Stimulated activated naive CD8-positive, alpha-beta T cell treated with anti-CD3 and anti-CD28 coated beads, Interleukin-15, Interleukin-2, amounts not matched to agents 100 ng/mL and 50 ng/mL, for 24 hours (primary cell): ENCODE measurements at regions not wholly inside any gene's neighbourhood (a gene's known extent, or its start where the extent isn't known, plus 50 kb on each side); places are given as distances from the start of the nearest gene placed in this dataset.
"Not testable (repeated sequence)": the region's sequence is repeated elsewhere in the genome, so short reads cannot be mapped to it uniquely, and the experiment has no call there.

Source experiments
- H3K27ac Mint-ChIP-seq: one replicate; pipeline ENCODE4 v1.8.0; 2021; ENCODE audit warnings: mild to moderate bottlenecking, mixed read lengths
- H3K27me3 Mint-ChIP-seq: one replicate; pipeline ENCODE4 v1.8.0; 2021; ENCODE audit warnings: mixed read lengths
- H3K36me3 Mint-ChIP-seq: one replicate; pipeline ENCODE4 v1.8.0; 2021; ENCODE audit warnings: low read depth, mixed read lengths
- H3K4me1 Mint-ChIP-seq: one replicate; pipeline ENCODE4 v1.8.0; 2021; ENCODE audit warnings: low read depth, mixed read lengths
- H3K4me3 Mint-ChIP-seq: one replicate; pipeline ENCODE4 v1.8.0; 2021; ENCODE audit warnings: mild to moderate bottlenecking, mixed read lengths
- H3K9me3 Mint-ChIP-seq: one replicate; pipeline ENCODE4 v1.8.0; 2021; ENCODE audit warnings: mixed read lengths

DNA sequence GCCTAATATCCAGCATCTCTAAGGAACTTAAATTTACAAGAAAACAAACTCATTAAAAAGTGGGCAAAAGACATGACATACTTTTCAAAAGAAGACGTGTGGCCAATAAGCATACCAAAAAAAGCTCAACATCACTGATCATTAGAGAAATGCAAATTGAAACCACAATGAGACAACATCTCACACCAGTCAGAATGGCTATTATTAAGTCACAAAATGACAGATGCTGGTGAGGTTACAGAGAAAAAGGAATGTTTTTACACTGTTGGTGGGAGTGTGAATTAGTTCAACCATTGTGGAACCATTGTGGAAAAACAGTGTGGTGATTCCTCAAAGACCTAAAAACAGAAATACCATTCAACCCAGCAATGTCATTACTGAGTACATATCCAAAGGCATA lies 83.5 kb upstream of the RBMS1 start:
- H3K9me3 Mint-ChIP-seq, H3K4me3 Mint-ChIP-seq, H3K27ac Mint-ChIP-seq, H3K36me3 Mint-ChIP-seq, H3K27me3 Mint-ChIP-seq, H3K4me1 Mint-ChIP-seq: not testable (repeated sequence)

DNA sequence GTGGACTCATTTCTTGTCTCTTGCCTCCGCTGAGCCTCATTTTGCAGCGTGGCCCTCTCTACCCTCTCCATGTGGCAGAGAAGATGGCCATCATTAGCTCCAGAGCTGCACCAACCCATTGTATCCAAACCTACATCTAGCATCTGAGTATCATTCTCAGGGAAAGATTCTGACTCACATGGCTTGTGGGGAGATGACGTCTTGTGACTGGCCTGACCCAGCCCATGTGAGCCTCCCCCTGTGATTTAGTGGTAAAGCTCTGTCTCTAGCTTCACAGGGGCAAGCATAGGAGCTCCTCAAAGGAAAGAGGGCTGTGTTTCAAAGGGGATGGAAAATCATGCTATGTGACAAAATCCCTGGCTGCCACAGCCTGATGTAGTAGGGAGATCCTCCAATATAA lies 87.4 kb upstream of the RBMS1 start:
- Mint-ChIP-seq H3K4me1 (no peaks in the 10 kb centered on the region), H3K27ac (no peak overlapping the region), H3K4me3 (no peak overlapping the region), H3K27me3 (no peaks in the 10 kb centered on the region), H3K36me3 (no peaks in the 10 kb centered on the region), H3K9me3 (peaks cover 5% of the 10 kb centered on the region)

DNA sequence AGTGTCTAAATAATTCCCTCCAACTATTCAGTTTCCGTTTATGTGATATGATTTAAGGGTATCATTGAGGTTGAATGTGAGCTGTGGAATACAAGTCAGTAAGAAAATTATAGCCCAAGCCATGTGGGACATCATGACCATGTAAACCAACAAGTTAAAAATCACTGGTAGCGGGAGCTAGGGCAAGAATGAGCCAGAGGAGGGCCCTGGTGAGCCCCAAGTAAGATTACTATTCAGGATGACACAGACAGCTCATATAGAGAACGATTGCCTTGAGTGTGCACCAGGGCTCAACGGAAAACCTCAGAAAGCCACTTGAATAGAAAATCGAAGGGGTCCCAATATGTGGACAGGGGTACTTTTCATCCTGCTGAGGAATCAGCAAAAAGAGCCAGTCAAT lies 87.8 kb upstream of the RBMS1 start:
- H3K27ac Mint-ChIP-seq: no peak overlapping the region
- no peak overlapping the region for H3K4me3 Mint-ChIP-seq
- H3K9me3 Mint-ChIP-seq: peaks cover 5% of the 10 kb centered on the region
- no peaks in the 10 kb centered on the region for H3K27me3 Mint-ChIP-seq
- no peaks in the 10 kb centered on the region for H3K36me3 Mint-ChIP-seq
- no peaks in the 10 kb centered on the region for H3K4me1 Mint-ChIP-seq

DNA sequence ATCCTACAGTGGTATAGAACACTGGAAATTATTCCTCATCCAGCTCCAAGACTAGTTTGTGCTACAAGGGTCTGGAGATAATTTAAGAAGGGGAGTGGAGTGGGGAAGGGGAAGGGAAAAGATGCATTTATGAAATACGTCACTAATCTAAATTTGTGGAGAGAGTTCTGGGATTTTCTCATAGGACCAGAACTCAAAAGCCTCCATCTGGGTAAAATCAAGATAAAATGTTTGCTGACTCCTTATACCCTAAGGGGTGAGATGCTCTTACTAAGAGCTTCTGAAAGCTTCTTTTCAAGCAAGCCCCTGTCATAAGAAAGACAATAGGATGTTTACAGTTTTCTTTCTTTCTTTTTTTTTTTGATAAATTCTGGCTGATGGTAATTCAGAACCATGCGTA lies 88.5 kb upstream of the RBMS1 start:
- Mint-ChIP-seq H3K4me1 (no peaks in the 10 kb centered on the region), H3K27me3 (no peaks in the 10 kb centered on the region), H3K36me3 (no peaks in the 10 kb centered on the region), H3K27ac (no peak overlapping the region), H3K9me3 (peaks cover 5% of the 10 kb centered on the region), H3K4me3 (no peak overlapping the region)

DNA sequence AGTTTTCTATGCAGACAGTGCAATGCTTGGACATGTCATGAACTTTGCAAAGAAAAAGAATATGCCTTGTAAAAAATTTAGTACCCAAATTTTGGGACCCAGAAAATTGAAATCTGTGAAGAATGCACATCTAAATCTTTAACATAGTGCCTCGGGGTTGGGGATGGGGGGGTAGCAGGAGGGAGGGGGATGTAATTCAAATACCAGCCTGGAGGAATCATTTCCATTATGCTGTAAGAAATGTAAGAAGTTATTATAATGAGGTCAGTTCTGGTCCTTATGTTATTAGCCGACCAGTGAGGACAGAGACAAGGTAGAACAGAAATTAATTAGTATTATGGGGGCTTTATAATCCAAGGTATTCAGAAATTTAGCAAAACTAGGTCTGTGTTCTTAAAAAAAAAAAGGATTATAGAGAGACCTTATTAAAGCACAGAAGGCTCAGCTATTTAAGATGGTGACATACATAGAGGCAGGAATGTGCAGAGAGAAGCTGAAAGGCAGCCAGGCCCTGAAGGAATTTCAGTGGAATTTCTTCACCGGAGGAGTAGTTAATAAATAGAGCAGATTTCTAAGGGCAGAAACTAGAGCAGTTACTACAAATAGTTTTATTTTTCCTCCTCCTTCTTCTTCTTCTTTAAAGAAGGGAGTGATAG lies 89.0 kb upstream of the RBMS1 start:
- Mint-ChIP-seq H3K27me3 (no peaks in the 10 kb centered on the region), H3K27ac (no peak overlapping the region), H3K4me1 (no peaks in the 10 kb centered on the region), H3K9me3 (no peaks in the 10 kb centered on the region), H3K36me3 (no peaks in the 10 kb centered on the region), H3K4me3 (no peak overlapping the region)

DNA sequence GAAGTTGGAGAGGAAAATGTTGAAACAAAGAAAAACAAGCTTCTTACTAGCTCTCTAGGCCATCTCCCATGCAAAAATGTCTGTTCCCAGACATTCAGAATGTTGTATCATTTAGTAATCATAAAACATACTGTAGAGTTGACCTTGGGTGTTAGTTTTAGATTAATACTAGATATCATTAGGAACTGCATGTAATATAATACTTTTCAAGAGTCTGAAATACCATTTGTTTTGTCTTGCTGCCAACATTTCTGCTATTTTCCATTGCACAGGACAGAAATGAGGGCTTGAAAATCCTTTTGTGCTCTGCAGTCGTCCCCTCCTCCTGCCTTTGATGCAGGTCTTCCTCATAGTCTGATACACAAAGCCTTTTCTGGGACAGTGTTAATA lies 89.5 kb upstream of the RBMS1 start:
- Mint-ChIP-seq H3K27ac (no peak overlapping the region), H3K27me3 (no peaks in the 10 kb centered on the region), H3K4me3 (no peak overlapping the region), H3K9me3 (no peaks in the 10 kb centered on the region), H3K4me1 (no peaks in the 10 kb centered on the region), H3K36me3 (no peaks in the 10 kb centered on the region)

DNA sequence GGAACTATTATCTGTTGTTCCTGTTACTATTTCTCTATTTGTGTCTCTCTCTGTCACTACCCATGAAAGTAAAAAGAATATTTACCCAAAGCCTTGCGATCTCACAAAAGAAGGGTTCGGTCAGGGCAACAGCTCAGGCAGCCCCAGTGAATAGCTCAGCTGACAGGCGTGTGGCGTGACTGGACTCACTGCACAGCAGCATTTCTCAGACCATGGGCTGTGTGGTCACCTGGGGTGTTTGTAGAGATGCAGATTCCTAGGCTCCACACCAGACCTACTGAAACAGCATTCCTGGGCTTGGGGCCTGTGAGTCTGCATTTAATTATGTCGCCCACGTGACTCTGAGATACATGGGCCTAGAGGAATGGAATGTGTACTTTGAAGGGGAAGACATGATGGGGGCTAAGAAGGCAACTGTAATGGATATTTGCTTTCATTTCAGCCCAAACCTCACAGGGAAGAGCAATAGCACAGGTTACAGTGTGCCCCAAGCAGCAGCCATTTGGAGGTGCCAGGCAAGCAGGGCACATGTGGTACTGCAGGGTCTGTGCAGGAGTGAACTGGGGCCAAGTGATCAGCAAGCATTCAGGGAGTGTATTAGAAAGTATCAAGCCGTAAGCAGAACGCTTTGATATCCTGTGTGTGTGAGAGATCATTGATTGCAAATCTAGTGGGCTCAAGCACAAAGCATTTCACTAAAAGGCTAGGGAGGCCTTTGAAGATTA lies 90.4 kb upstream of the RBMS1 start:
- no peaks in the 10 kb centered on the region for H3K4me1 Mint-ChIP-seq
- H3K4me3 Mint-ChIP-seq: no peak overlapping the region
- no peaks in the 10 kb centered on the region for H3K9me3 Mint-ChIP-seq
- no peaks in the 10 kb centered on the region for H3K36me3 Mint-ChIP-seq
- no peaks in the 10 kb centered on the region for H3K27me3 Mint-ChIP-seq
- H3K27ac Mint-ChIP-seq: no peak overlapping the region

DNA sequence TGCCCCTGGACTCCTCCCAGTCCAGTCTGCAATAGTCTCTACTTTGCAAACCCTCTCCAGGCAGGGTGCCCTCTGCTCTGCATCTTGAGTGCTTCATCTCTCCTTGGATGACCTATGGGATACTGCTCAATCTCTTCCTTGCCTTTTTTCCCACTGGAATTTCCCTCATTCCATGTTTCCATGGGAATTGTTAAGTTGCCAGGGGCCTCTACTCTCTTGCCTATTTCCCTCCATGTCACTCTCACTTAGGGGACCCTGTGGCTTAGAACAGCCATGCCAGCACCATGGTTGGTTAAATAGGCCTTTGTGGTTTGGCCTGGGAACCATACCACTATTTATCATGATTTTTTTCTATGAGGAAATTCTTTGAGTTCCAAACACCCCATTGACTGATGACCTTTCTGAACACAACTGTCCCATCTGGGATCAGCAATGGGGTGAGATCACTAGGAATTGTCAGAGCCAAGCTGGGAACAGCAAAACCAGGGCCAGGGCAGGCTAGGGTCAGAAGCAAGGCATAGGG lies 91.4 kb upstream of the RBMS1 start:
- Mint-ChIP-seq H3K27ac (no peak overlapping the region), H3K4me1 (no peaks in the 10 kb centered on the region), H3K36me3 (no peaks in the 10 kb centered on the region), H3K9me3 (peaks cover 4% of the 10 kb centered on the region), H3K27me3 (no peaks in the 10 kb centered on the region), H3K4me3 (no peak overlapping the region)

DNA sequence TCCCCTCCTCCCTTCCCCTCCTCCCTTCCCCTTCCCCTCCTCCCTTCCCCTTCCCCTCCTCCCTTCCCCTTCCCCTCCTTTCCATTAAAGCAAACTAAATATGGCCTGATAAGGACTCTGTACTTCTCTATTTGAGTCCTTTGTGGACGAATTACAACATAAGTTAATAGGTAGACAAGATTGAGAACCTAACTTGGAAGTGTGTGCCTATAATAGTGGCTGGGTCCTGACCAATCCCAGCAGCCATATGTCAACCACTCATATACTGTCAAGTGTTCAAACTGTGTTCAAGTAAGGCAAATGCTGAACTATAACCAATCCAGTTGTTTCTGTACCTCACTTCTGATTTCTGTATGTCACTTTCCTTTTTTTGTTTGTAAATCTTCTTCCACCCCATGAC lies 97.1 kb upstream of the RBMS1 start:
- H3K36me3 Mint-ChIP-seq: peaks cover 4% of the 10 kb centered on the region
- no peaks in the 10 kb centered on the region for H3K27me3 Mint-ChIP-seq
- peak overlapping the region; percentile 72 for H3K27ac Mint-ChIP-seq
- peaks cover 15% of the 10 kb centered on the region for H3K9me3 Mint-ChIP-seq
- H3K4me1 Mint-ChIP-seq: peaks cover 4% of the 10 kb centered on the region
- H3K4me3 Mint-ChIP-seq: no peak overlapping the region

DNA sequence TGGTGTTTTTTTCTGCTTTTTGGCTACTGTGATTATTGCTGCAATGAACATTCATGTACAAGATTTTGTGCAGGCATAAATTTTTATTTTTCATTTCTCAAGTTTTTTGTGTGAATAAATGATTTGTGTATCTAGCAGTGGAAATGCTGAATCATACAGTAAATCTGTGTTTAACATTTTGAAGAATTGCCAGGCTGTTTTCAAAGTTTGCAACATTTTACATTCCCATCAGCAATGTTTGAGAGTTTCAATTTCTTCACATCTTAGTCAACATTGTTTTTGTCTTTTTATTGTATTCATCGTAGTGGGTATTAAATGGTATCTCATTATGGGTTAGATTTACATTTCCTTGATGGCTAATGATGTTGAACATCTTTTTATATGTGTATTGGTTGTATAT lies 98.8 kb upstream of the RBMS1 start:
- H3K27ac Mint-ChIP-seq: no peak overlapping the region

DNA sequence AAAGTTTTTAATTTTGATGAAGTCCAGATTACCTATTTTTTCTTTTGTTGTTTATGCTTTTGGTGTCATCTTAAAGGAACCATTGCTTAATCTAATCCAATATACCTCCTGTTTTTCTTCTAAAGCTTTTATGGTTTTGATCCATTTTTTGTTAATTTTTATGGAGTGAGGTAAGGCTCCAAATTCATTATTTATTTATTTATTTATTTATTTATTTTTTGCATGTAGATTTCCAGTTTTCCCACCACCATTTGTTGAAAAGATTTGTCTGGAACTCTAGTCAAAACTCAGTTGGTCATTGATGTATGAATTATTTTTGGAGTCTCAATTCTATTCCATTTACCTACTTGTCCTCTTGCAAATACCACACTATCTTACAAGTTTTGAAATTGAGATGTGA lies 99.4 kb upstream of the RBMS1 start:
- Mint-ChIP-seq H3K27me3 (no peaks in the 10 kb centered on the region), H3K27ac (no peak overlapping the region), H3K4me3 (no peak overlapping the region), H3K9me3 (peaks cover 15% of the 10 kb centered on the region), H3K4me1 (peaks cover 4% of the 10 kb centered on the region), H3K36me3 (peaks cover 4% of the 10 kb centered on the region)

More for the DNA sequence above, 98.8 kb upstream of the RBMS1 start:
- H3K9me3 Mint-ChIP-seq: peaks cover 15% of the 10 kb centered on the region
- no peaks in the 10 kb centered on the region for H3K27me3 Mint-ChIP-seq
- H3K36me3 Mint-ChIP-seq: peaks cover 4% of the 10 kb centered on the region
- H3K4me1 Mint-ChIP-seq: peaks cover 4% of the 10 kb centered on the region
- no peak overlapping the region for H3K4me3 Mint-ChIP-seq

DNA sequence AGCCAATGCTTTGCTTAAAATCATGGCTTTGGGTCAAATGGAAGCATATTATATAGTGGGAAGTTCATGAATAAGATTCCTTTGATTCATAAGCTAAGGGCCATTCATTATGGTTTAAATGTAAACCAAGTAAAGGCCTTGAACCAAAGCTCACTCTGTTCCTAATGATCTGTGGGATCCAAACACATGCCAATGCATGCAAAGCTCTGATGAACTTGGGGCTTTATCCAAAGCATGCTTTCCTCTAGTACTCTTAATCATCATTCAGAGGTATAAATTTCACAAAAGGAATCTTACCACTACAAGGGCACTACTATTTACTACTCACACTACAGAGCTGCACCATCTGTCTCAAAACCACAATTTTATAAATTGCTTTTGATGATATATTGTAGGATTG lies 102.8 kb upstream of the RBMS1 start:
- no peaks in the 10 kb centered on the region for H3K27me3 Mint-ChIP-seq
- no peaks in the 10 kb centered on the region for H3K4me1 Mint-ChIP-seq
- H3K9me3 Mint-ChIP-seq: peaks cover 7% of the 10 kb centered on the region
- no peak overlapping the region for H3K27ac Mint-ChIP-seq
- no peaks in the 10 kb centered on the region for H3K36me3 Mint-ChIP-seq
- H3K4me3 Mint-ChIP-seq: no peak overlapping the region

DNA sequence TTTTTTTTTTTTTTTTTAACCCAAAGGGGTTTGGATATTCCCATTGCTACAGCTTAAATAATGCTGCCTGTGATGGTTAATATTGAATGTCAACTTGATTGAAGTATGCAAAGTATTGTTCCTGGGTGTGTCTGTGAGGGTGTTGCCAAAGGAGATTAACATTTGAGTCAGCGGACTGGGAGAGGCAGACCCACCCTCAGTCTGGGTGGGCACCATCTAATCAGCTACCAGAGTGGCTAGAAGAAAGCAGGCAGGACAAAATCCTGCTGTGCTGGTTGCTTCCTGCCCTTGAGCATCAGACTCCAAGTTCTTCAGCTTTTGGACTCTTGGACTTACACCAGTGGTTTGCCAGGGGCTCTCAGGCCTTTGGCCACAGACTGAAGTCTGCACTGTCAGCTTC lies 106.8 kb upstream of the RBMS1 start:
- H3K36me3 Mint-ChIP-seq, H3K27ac Mint-ChIP-seq, H3K27me3 Mint-ChIP-seq, H3K4me3 Mint-ChIP-seq, H3K4me1 Mint-ChIP-seq, H3K9me3 Mint-ChIP-seq: not testable (repeated sequence)

DNA sequence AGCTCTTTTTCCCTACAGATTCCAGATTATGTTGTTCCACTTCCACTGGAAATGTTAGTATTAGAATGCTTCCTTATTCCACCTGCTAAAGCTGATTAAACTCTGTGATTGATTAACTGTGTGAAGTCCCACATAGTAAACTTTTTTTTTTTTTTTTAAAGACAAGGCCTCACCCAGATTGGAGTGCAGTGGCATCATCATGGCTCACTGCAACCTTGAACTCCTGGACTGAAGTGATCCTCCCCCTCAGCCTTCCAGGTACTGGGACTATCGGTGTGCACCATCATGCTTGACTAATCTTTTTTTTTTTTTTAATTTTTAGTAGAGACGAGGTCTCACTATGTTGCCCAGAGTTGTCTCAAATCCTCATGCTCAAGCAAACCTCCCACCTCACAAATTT lies 108.5 kb upstream of the RBMS1 start:
- Mint-ChIP-seq H3K4me3 (no peak overlapping the region), H3K27ac (no peak overlapping the region), H3K9me3 (no peaks in the 10 kb centered on the region), H3K36me3 (no peaks in the 10 kb centered on the region), H3K27me3 (no peaks in the 10 kb centered on the region), H3K4me1 (no peaks in the 10 kb centered on the region)

DNA sequence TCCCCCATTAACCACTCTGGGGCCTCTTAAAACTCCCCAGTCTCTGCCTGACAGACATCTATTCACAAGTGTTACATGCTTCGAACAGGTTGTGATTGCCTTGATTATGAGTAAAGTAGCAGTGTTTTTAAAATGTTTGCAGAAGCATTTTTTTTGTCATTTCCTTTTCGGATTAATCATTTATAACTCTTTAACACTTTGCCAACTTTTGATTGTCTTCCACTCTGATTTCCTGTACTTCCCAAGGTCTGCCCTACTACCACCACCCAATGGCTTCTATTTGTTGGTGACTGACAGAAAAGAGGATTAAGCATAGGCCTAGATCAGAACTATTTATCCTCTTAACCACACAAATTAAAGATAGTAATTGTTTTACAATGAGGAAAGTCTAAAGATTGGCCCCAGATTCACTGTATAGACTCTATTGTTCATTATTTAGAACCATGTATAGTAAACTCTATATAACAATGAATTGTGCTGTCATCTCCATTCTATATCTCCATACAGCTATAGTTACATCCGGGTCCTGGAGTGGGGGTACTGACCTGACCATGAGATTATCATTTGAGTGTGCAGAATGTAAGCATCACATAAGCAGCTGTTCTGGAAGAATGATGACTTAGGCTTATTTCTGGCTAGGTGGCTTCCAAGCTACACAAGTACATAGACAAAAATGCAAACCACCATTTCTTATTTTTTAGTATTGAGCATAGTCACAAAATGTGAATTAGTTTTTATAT lies 110.3 kb upstream of the RBMS1 start:
- Mint-ChIP-seq H3K27me3 (no peaks in the 10 kb centered on the region), H3K36me3 (no peaks in the 10 kb centered on the region), H3K9me3 (no peaks in the 10 kb centered on the region), H3K4me3 (no peak overlapping the region), H3K4me1 (peaks cover 5% of the 10 kb centered on the region), H3K27ac (no peak overlapping the region)
